ENCODE measurements at regions not wholly inside any gene's neighbourhood (a gene's known extent, or its start where the extent isn't known, plus 50 kb on each side); places are given as distances from the start of the nearest gene placed in this dataset.

GRCh38 chr7:136079066-136079465 is 101.9 kb upstream of the MTPN start:
- TF ChIP-seq CTCF (conservative IDR thresholded peaks at IDR 0.05), result no peak
- TF ChIP-seq EZH2 (IDR thresholded peaks at IDR 0.05; ENCODE audit: low read depth), result no peak

Data from PC-9 (cell line).